Endothelial cell of umbilical vein (primary cell): ENCODE measurements at regions not wholly inside any gene's neighbourhood (a gene's known extent, or its start where the extent isn't known, plus 50 kb on each side); places are given as distances from the start of the nearest gene placed in this dataset.

Source experiments
- BruUV-seq: library from RNA; stranded (reverse); fragments of 400-500 nt; replicated peaks from 2 replicates; lab custom pipeline; 2021; lab: Mats Ljungman, UMichigan
- CTCF ChIA-PET: fragments of 300-600, 350-600 bp; sonication (Branson Sonifier 250); formaldehyde crosslinking; loops from one replicate; lab custom pipeline; 2021; ENCODE audit warnings: antibody characterized with exemption, inconsistent platforms; lab: Charles Lee
- POLR2A ChIA-PET: fragments of 300-600, 350-600 bp; sonication (Branson Sonifier 250); formaldehyde crosslinking; loops from one replicate; lab custom pipeline; 2021; ENCODE audit warnings: antibody characterized with exemption, inconsistent platforms; lab: Charles Lee
- DNase-seq: peaks from one replicate; pipeline ENCODE4 v3.0.0-alpha.2; 2011; ENCODE audit warnings: low read depth, low spot score
- FAIRE-seq: peaks from 2 replicates; lab custom pipeline; 2011; peaks lifted over from hg19 to GRCh38; lab: Jason Lieb, UNC
- H2AFZ ChIP-seq: 2 replicates; pipeline ENCODE4 v1.6.0; 2012; ENCODE audit warnings: low read depth, low read length, control low read depth, inconsistent platforms
- H3K27ac ChIP-seq: 2 replicates; pipeline ENCODE4 v1.5.1; 2011; ENCODE audit warnings: low read depth, mild to moderate bottlenecking, control low read depth, low read length, moderate library complexity; ENCODE audit not compliant: insufficient read depth
- H3K27me3 ChIP-seq, 2 experiments: 2 replicates each; pipeline versions ENCODE4 v1.6.0 to v1.6.1; 2011; ENCODE audit warnings: low read length in 2 of 2, mixed read lengths in 1 of 2; ENCODE audit not compliant: control insufficient read depth in 2 of 2, insufficient read depth in 2 of 2
- H3K36me3 ChIP-seq, 2 experiments: 2 replicates in 1 of 2; 3 replicates in 1 of 2; pipeline ENCODE4 v1.5.1; 2011; ENCODE audit warnings: low read length in 2 of 2, mild to moderate bottlenecking in 1 of 2, moderate library complexity in 1 of 2; ENCODE audit not compliant: control insufficient read depth in 2 of 2, insufficient read depth in 2 of 2; ENCODE audit errors: extremely low read depth in 1 of 2
- H3K4me1 ChIP-seq: 3 replicates; pipeline ENCODE4 v1.5.1; 2011; ENCODE audit warnings: mild to moderate bottlenecking, low read length; ENCODE audit not compliant: control insufficient read depth, insufficient read depth; ENCODE audit errors: extremely low read depth
- H3K4me2 ChIP-seq: 2 replicates; pipeline ENCODE4 v1.6.1; 2011; ENCODE audit warnings: low read length, control low read depth, mixed read lengths; ENCODE audit not compliant: insufficient read depth
- H3K4me3 ChIP-seq, 3 experiments: fragments of 200-600 bp in 1 of 3; sonication (generic), shearing (Covaris generic) in 1 of 3; replicated peaks in 1 of 3; 2 replicates each; pipeline ENCODE4 v1.5.1; 2011 to 2016; ENCODE audit warnings: control low read depth in 3 of 3, low read length in 3 of 3, mild to moderate bottlenecking in 2 of 3, inconsistent platforms in 1 of 3, low read depth in 1 of 3, moderate library complexity in 1 of 3; ENCODE audit not compliant: insufficient read depth in 1 of 3
- H3K79me2 ChIP-seq: 2 replicates; pipeline ENCODE4 v1.6.0; 2012; ENCODE audit warnings: low read length, inconsistent platforms; ENCODE audit not compliant: control insufficient read depth, insufficient read depth
- H3K9ac ChIP-seq: replicated peaks from 2 replicates; pipeline ENCODE3; 2011; ENCODE audit warnings: low read length, control low read depth; ENCODE audit not compliant: insufficient read depth; ENCODE audit errors: extremely low read depth
- H3K9me1 ChIP-seq: replicated peaks from 3 replicates; pipeline ENCODE4 v1.6.0; 2011; ENCODE audit warnings: mild to moderate bottlenecking, low read length; ENCODE audit not compliant: control insufficient read depth, insufficient read depth; ENCODE audit errors: extremely low read depth
- H3K9me3 ChIP-seq: replicated peaks from 2 replicates; pipeline ENCODE4 v1.5.1; 2012; ENCODE audit warnings: low read length, inconsistent platforms; ENCODE audit not compliant: control insufficient read depth, insufficient read depth
- H4K20me1 ChIP-seq: replicated peaks from 2 replicates; pipeline ENCODE3; 2011; ENCODE audit warnings: mild to moderate bottlenecking, low read length; ENCODE audit not compliant: control insufficient read depth, insufficient read depth; ENCODE audit errors: extremely low read depth
- CTCF ChIP-seq, 2 donors: IDR thresholded peaks; 1 replicate in 1 of 2; 2 replicates in 1 of 2; pipeline ENCODE4 v1.5.1; 2011; ENCODE audit warnings: low read length in 2 of 2, mild to moderate bottlenecking in 2 of 2, moderate library complexity in 2 of 2, control low read depth in 1 of 2, inconsistent platforms in 1 of 2, low read depth in 1 of 2; ENCODE audit not compliant: insufficient read depth in 1 of 2; ENCODE audit errors: extremely low read depth in 1 of 2
- EZH2 ChIP-seq: IDR thresholded peaks from 2 replicates; pipeline ENCODE4 v1.6.1; 2012; ENCODE audit warnings: borderline replicate concordance, low read depth, mild to moderate bottlenecking, moderate library complexity, low read length, inconsistent platforms; ENCODE audit not compliant: severe bottlenecking
- FOS ChIP-seq: IDR thresholded peaks from 2 replicates; pipeline ENCODE4 v1.6.1; 2011; ENCODE audit warnings: mild to moderate bottlenecking, low read length, moderate library complexity, borderline replicate concordance; ENCODE audit not compliant: insufficient read depth
- GATA2 ChIP-seq: IDR thresholded peaks from 2 replicates; pipeline ENCODE4 v1.7.0; 2011; ENCODE audit warnings: low read depth, mild to moderate bottlenecking, moderate library complexity, mixed read lengths, low read length; ENCODE audit not compliant: insufficient read length, insufficient read depth
- JUN ChIP-seq: IDR thresholded peaks from 2 replicates; pipeline ENCODE4 v1.6.1; 2011; ENCODE audit warnings: borderline replicate concordance, low read depth; ENCODE audit not compliant: insufficient read length, insufficient read depth
- MYC ChIP-seq: IDR thresholded peaks from one replicate; pipeline ENCODE4 v1.6.1; 2011; ENCODE audit warnings: mild to moderate bottlenecking, low read depth, low read length
- POLR2A ChIP-seq: IDR thresholded peaks from 2 replicates; pipeline ENCODE4 v1.6.1; 2012; ENCODE audit warnings: low read depth, mild to moderate bottlenecking, control low read depth, low read length
- POLR2AphosphoS5 ChIP-seq: IDR thresholded peaks from 2 replicates; pipeline ENCODE4 v1.6.1; 2012; ENCODE audit warnings: low read depth, mild to moderate bottlenecking, control low read depth, low read length, moderate library complexity; ENCODE audit not compliant: insufficient read depth
- dilution Hi-C: fragments of 300-500 bp; cut with MboI; formaldehyde crosslinking; loops from one replicate; pipeline ENCODE4 v1.15.0; 2019; ENCODE audit warnings: low sequenced_read_pairs; ENCODE audit not compliant: extremely low pct_ligation_motif_present
- intact Hi-C: fragments of 100-400 bp; cut with micrococcal nuclease; formaldehyde crosslinking; loops from one replicate; pipeline ENCODE4 v1.10.0; 2022
- TF ChIP-seq, protein P1 (sequence below): IDR thresholded peaks from 2 replicates; pipeline ENCODE4 v1.6.1; 2011; ENCODE audit not compliant: insufficient read depth, insufficient read length

DNA sequence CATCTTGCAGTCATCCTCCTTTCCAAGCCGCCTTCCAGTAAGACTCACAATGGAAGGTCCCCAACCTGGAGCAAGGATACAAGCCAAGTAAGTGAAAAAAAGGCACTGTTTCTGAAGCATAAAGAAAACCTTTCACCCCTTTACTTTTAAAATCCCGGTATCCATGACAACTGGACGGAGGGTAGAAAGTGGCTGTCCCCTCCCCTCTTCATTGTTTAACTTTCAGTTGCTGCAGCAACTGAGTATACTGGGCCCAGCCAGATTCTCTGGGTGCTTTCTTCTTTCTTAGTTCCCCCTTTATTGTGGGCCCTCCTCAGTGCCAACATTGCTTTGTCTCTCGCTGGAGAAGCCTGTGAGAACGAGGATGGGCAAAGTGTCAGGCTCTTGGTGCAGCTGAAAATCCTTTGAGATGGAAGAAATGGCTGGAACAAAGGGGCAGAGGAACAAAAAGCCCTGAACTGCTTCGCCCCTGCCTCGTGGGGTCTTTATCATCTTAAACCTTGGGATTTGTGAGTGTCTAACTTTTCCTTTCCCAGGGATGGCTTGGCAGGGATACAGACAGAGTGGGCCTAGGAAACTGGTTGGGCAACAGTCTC is 224.0 kb upstream of the RGMA start:
- DNase-seq (no peak), FAIRE-seq (no peak)
- H3K9me3 ChIP-seq, result peaks cover 3% of the 10 kb centered on the region
- intact Hi-C loops (no loop called here), dilution Hi-C loops (no loop called here)
- no peak overlapping the region for H3K4me2 ChIP-seq
- H3K4me1 ChIP-seq, result no peaks in the 10 kb centered on the region
- H3K79me2 ChIP-seq, result no peaks in the 10 kb centered on the region
- ChIA-PET POLR2A (no interaction called here), CTCF (no interaction called here)
- no peaks in the 10 kb centered on the region for H4K20me1 ChIP-seq
- H3K27ac ChIP-seq, result no peak overlapping the region
- H3K9me1 ChIP-seq, result no peaks in the 10 kb centered on the region
- H3K27me3 ChIP-seq, result no peaks in the 10 kb centered on the region
- TF ChIP-seq GATA2 (no peak), FOS (no peak), CTCF (IDR thresholded peaks at IDR 0.05; ENCODE audit: extremely low read depth in 1 of 2, insufficient read depth in 1 of 2, low read depth in 1 of 2, low read length in 2 of 2) (no peak), POLR2AphosphoS5 (no peak), EZH2 (no peak), JUN (no peak), POLR2A (no peak), MYC (no peak)
- TF ChIP-seq, protein P1, sequence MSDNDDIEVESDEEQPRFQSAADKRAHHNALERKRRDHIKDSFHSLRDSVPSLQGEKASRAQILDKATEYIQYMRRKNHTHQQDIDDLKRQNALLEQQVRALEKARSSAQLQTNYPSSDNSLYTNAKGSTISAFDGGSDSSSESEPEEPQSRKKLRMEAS, result no peak
- BruUV-seq, result no TSS peak
- no peak overlapping the region for H3K9ac ChIP-seq
- no peaks in the 10 kb centered on the region for H3K36me3 ChIP-seq
- no peak overlapping the region for H2AFZ ChIP-seq
- H3K4me3 ChIP-seq, result no peak overlapping the region
